GM18511 (cell line): ENCODE measurements at regions not wholly inside any gene's neighbourhood (a gene's known extent, or its start where the extent isn't known, plus 50 kb on each side); places are given as distances from the start of the nearest gene placed in this dataset.
"Not testable (repeated sequence)": the region's sequence is repeated elsewhere in the genome, so short reads cannot be mapped to it uniquely, and the experiment has no call there.

ENCODE experiments used
- ATAC-seq: cut with Tn5 transposase; IDR thresholded peaks from one replicate; pipeline ENCODE4 v1.9.1; 2021; ENCODE audit warnings: mild to moderate bottlenecking, moderate library complexity; ENCODE audit not compliant: unreplicated experiment

DNA sequence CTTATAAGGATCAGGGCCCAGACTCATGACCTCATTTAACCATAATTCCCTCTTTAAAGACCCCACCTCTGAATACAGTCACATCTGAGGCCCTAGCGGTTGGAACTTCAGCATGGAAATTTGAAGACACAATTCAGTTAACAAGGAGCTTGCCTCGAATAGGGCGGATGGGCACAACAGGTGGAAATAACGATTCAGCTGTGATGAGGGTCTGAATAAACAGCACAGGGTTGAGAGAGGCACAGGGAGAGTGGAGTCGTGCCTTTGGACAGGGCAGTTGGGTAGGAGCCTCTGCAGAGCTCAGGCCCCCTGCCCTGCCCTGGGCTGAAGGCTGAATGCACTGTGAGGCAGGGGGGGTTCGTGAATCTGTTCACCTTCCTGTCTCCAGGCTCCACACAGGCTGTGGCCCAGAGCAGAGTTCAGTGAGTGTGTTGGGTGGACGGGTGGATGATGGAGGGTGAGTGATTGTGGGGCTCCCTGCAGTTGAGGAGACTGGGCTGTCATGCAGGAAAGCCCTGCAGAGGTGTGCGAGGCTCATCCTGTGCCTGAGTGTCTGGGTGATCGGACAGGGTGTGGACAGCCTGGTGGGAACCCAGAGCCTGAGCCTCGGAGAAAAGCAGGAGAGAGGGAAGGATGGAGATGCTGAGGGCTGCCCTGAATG, 243.1 kb downstream of the FOXD2 start:
- ATAC-seq = no peak

DNA sequence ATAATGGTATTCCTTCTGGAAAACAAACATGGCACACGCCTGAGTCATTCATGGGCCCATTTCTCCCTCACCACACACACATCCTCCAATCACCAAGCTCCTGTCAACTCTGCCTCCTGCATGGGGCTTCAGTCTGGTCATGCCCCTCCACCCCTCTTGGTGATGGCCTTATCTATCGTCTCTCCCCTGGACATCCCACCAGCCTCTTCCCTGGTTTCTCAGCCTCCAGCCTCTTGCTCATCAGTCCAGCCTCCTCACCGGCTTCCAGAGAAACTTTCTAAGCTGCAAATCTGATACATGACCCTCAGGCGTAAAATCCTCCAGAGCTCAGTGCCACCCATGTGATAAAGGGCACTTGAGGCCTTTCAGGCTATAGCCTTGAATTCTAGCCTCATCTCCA, 243.9 kb downstream of the FOXD2 start:
- ATAC-seq = no peak

DNA sequence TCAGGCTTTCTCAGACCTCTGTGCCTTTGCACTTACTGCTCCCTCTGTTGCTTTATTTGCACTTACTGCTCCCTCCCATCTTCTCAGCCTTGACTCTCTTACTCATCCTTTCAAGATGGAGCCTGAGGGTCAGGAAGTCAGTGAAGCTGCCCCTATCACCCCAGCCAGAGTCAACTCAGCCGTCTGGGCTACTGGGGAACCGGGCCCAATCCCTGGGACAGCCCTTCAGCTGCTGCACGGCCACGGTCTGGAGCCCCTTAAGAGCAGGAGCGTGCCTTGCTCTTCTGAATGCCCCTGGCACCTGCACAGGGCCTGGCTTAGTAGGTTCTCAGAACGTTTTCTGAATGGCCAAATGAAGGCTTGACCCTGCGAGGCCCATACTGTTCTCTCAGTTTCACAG, 244.4 kb downstream of the FOXD2 start:
- no peak for ATAC-seq

DNA sequence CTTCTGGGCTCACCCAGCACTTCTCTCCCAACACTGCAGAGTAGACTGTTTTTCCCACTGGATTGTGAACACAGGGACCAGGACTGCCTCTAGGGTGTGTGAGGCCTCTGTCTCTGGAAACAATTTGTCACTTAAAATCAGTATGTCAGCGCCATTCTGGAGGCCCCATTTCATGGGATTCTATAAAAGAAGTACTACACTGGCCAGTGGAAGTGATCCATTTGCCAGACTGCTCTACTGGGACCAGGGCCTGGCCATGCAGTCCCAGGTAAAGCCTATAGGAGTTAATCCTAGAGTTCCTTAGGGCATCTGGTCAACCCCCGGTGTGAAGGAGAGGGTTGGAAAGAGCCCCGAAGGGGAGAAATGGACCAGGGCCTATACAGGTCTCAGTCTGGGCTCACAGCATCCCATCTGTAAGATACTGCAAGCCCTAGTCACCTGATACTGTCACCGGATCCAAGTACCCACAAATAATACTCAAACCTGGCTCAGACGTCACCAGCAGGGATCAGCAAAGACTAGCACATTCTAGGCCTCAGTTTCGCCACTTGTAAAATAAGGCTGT, 245.0 kb downstream of the FOXD2 start:
- ATAC-seq = no peak

DNA sequence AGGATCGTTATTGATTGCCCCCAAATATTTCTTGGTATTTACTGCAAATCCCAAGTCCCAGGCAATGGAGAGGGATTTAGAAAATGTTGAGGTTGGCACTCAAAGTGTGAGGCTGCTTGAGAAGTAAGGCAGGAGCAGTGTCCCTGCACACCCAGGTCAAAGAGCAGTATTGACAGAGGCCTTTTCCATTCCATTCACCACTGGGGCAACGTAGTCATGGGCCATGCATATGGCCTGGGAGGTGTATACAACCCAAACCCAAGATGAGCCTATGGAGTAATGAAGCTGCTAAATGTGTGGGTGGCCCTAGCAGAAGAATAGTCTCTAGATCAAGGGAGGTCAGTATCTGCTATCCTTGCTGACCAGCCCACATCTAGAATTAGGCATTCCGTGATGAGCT, 245.6 kb downstream of the FOXD2 start:
- no peak for ATAC-seq

DNA sequence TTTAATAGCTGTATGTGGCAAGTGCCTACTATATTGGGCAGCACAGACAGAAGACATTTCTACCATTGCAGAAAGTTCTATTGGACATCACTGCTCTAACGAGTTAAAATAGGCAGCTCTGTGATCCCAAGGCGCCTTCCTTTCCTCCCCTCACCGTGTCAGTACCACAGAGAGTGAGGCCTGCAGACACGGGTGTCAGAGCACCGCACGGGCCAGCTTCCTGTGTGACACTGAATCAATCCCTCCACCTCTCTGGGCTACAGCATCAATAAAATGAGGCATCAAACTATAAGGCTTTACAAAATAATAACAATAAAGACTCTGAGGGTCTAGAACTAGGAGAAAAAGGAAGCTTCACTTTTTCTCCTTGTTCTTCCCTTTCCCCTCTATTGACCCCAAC, 246.7 kb downstream of the FOXD2 start:
- ATAC-seq = no peak

DNA sequence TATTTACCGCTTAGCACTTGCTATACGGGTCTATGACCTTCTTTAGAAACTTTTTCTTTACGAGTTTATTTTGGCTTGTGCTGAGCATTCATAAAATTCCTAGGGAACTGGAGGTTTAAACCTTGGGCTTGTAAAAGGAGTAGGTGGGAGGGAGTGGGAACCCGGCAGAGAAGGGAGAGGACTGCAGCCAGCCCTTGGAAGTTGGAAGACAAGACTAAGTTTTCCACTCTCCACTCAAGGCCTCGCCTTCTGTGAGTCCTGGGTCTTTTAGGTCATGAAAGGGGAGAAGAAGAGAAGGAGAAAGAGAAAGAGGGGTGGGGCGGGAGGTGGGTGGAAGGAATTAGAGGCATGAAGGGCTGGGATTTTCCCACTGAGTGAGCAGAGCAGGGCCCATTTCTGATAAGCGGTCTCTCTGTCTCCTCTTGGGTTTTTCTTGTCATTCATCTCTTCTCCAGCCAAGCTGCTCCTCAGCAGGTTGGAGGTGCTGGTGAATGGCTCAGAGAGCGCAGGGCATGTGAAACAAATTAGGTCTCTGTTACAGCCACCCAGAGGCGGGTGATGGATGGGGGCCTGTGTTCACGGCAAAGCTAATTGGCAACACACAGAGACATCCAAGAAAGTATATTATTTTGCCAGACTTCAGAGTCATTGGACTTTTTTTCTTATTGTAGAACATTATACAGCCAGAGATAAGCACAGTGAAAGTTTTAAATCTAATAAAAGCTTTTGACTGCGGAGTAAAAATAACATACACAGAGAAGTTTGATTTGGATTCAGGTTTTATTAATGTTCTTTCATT, 247.3 kb downstream of the FOXD2 start:
- ATAC-seq = no peak

DNA sequence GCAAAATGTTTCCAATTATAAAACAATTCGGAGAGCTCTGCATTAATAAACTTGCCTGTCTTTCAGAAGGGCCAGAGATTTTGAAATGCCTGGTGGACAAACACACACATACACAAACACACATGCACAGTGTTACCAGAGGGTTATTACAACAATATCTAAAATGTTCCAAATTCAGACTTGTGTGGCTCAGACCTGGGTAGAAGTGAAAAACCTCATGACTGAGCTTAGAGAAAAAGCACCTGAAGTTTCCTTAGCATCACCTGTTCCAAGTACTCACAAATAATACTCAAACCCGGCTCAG, 247.9 kb downstream of the FOXD2 start:
- no peak for ATAC-seq

DNA sequence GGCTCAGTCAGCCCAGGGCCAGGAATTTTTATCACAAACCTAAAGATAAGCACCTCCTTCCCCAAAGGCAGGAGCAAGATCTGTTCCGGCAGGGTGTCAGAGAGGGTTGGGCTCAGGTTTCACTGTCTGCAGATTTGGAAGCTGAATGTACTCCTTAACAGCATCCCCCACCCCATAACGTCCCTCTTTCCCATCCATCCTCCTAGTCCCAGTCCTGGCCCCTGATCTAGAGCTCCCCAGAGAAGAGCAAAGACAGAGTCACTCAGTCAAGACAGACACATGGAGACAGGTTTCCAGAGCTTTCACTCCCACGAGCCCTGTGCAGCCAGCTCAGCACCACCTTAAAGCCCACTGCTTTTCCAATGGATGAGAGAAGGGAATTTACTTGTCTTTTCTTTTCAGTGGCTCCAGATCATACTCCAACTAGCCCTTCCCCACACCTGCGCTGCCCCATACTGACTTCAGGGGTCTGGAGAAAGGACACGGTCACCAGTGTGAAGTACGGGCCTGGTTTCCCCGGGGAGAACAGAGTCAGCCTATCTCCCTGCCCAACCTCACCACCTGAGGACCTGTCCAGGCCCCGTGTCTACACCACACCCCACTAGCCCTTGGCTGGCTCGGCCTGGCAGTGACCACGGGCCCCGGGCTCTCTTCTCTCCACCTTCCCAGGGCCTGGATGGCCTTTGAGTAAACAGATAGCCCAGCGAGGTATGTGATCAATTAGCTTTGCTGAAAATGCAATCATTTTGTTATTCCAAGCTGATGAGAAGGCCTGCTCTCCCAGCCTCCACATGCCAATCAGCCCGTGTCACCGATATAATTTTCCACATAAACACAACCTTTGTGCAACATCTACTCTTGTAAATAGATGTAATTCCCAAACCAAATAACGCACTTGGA, 249.1 kb downstream of the FOXD2 start:
- no peak for ATAC-seq

DNA sequence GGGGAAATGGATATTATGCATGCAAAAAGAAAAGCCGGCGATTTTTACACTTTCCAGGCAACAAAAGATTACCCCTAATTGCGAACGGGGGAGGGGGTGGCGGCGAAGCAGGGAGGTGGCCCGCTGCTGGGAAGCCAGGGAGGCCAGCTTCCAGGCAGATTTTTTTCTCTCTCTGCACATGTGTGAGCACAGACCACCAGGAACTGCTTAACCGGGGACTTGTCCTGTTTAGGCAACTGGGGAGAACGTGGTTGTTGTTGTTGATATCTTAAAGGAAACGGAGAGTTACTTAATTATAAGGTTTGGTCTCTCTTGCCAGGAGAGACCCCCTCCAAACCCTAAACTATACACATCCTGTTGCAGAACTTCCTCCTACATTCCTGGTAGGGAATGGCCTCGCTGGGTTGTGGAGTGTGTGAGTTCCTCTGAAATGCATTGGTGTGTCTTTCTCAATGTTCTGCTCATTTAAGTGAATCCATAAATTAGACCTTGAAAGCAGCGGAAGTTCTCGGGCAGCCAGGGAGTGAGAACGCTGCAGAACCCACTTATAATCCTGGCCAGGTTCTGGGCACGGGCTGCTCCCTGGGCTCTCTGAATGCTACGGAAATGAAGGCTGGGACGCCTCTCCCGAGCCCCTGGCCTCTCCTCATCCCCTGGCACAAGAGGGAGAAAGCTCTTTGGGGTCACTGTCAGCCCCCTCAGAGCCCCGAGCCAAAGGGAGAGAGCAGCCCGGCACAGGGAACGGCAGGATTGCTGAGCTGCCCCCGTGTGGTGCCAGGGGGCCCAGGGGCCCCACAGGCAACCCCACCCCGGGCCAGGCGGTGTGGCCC, 250.0 kb downstream of the FOXD2 start:
- ATAC-seq = no peak

DNA sequence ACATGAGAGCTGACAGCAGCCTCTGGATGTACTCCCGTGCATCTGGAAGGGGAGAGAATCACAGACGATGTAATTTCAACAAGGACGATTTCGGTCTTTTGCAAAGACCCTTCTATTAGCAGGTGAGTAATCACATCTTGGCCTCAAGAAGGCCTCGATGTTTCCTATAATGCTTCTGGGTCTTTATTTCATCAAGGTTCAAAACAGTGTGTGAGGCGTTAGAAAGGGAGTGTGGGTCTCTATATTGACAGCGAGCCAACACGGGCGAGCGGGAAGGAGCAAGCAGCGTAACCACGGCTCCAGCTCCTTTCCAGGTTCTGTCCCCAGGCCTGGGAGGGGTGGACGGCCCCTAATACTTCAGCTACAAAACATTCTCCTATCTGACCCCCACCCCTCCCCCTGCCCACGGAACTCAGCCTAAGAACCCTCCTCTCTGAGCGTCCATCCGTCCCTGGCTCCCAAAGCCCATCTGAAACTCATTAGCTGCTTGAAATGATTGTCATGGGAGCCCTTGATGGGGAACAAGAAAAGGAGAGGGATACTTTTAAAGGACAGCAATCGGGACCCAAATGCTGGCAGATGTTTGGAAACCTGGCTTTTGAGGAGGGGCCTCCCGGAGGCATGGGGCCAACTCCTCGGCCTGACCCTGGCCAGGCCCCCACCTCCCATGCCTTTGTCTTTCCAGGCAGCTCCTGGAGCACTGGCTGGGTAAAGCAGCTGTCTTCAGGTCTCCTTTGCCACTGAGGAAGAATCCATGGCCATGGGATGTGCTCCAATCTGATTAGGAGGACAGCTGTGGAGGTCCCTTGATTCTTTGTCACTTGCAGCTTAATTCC, 250.8 kb downstream of the FOXD2 start:
- no peak for ATAC-seq

DNA sequence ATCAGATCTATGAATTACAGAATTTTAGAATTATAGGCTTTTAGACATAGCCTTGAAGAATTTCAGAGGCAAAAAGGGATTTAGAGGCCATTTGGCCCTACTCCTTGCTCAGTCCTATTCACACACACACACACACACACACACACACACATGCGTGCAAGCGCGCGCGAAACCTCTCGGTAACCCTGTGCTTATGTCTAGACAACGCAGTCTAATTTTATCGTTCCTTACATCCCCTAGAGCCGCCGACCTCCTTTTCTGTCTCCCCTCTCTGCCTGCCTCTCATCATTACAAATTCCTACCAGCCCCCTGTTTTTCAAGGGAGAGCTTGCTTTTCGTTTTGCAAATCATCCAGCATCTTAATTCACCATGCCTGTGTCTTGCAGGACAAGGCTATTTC, 252.1 kb downstream of the FOXD2 start:
- no peak for ATAC-seq

DNA sequence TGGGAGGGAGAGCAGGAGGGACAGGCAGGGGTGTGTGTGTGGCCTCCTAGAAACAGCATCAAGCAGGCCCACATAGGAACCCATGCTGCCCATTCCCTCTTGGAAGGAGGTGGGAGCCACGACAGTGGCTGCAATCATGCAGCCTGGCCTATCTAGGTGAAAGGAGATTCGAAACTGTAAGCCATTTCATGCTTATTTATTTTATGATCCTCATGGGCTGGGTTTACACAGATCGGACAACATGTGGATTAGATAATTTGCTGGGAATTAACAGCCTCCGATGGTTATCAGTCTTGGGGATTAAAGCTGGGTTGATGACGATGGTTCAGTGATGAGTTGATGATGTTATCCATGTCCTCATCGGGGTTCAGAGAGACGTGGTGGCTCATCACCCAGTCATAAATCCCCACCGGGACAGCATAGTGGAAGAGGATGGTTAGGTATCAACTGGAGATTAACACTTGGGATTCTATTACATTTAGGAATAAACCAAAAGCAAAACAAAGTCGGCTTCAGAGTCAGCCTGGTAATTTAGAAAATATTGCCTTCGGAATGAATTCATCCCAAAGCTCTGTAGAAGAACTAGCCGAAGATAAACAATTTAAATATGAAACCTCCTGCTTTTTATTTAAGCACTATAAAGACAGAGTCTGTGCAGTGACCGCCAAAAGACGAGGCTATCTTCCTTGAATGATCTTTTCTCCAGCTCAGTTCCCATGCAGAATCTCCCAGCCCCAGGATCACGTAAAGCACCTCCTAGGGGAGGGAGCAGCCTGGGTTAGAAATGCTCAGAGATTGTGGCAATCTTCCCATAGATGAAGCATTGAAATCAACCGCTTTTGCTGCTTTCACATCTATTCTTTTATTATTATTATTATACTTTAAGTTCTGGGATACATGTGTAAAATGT, 252.8 kb downstream of the FOXD2 start:
- ATAC-seq = no peak

DNA sequence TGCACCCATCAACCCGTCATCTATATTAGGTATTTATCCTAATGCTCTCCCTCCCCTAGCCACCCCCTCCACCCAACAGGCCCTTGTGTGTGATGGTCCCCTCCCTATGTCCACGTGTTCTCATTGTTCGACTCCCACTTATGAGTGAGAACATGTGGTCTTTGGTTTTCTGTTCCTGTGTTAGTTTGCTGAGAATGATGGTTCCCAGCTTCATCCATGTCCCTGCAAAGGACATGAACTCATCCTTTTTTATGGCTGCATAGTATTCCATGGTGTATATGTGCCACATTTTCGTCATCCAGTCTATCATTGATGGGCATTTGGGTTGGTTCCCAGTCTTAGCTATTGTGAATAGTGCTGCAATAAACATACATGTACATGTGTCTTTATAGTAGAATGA, 253.4 kb downstream of the FOXD2 start:
- not testable (repeated sequence) for ATAC-seq

DNA sequence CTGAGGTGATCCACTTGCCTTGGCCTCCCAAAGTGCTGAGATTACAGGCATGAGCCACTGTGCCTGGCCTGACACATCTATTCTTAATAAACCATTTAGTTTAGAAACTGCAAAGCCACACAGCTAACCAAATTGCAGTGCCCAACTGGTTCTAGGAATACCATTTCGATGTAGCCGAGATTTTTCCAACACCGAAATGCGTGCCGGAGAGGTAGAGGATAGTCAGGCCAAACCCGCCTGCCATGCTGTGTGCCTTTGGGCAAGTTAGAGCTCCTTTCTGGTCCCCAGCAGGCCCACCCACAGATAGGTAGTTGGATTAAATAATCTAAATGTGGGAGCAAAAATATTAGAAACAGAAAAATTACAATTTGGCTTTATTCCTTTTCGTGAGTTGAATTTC, 254.4 kb downstream of the FOXD2 start:
- no peak for ATAC-seq

DNA sequence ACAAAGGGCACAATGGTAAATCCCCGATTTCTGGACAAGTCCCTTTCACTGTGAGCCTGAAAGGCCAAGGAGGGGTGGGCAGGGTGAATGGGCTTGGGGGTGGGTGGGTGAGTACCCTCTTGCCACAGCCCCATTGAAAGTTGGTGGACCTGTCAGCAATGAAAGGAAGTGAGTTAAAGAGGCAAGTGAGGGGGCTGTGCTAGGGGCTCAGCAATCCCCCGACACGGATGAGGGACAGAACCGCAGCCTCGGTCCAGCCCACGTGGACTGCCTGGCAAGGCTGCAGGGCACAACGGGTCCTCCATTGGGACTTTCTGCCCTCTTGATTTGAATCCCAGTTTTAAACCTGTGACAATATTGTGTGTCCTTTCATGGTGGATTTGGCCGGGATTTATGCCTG, 255.3 kb downstream of the FOXD2 start:
- no peak for ATAC-seq

DNA sequence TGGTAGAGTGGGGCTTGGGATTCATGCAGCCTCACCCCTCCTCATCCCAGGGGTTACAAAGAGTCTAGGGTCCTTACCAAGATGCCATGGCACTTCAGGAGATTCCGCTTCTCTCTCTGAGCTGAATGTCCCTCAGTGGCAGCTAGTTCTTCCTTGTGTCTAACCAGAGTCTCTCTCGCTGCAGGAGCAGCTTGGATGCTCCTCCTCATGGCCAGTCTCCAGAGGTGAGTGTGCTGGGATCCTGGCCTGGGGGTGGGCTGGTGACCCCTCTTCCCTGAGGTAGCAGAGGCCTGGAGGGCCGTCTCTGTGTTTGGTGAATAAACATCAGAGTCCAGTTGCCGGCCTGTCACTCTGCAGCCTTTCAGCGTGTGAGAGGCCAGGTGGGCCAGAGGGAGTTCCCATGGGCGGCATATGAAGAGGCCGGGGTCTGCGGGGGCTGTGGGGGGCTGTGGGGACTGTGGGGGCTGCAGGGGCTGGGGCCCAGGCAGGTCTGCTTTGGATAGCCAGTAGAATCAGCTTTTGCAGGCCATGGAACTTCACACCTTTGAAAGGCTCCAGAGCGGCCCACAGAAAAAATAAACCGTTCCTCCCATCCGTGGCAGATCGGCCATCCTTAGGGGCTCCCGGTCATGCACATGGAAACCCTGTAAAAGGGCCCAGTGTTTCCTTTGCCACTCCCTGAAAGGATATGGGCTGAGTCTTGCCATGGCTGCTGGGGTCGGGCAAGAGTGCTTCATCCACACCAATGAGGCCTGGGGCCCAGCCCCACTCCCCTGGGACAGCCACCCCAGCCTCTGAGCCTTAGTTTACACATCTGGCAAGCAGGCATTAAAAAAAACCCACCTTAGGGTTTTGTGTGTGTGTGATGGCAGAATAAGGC, 256.4 kb downstream of the FOXD2 start:
- ATAC-seq = no peak

DNA sequence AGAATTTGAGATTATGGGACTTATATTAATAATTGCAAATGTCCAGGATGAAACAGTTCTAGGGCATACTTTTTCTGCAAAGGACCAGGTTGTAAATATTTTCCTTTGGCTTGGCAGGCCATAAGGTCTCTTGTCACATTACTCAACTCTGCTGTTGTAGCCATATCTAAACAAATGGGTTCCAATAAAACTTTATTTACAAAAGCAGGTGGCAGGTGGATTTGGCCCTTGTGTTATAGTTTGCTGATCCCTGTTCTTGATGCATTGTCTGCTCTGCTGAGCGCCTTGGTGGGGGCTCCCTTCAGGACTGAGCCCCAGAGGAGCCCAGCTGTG, 258.5 kb downstream of the FOXD2 start:
- ATAC-seq = no peak
